ENCODE measurements at regions not wholly inside any gene's neighbourhood (a gene's known extent, or its start where the extent isn't known, plus 50 kb on each side); places are given as distances from the start of the nearest gene placed in this dataset.

- intact Hi-C loops (cut with DNase I) = no loop called here
- H3K27me3 ChIP-seq (ENCODE audit: control insufficient read depth, insufficient read depth, low read length) = no peaks in the 10 kb centered on the region
- FAIRE-seq = no peak
- H3K4me3 ChIP-seq (ENCODE audit: low read length in 3 of 3) = no peak overlapping the region
- DNase-seq = no peak
- TF ChIP-seq CTCF (IDR thresholded peaks at IDR 0.05; ENCODE audit: borderline replicate concordance, extremely low read depth, insufficient read depth) = no peak
- peaks cover 0 to 4% (median 0%) of the 10 kb centered on the region in 3 donors for H3K9me3 ChIP-seq (ENCODE audit: control insufficient read depth in 2 of 3, insufficient read depth in 1 of 3, low read length in 3 of 3)
- no peak overlapping the region for H3K27ac ChIP-seq (ENCODE audit: low read depth in 2 of 2, low read length in 2 of 2)
- no peaks in the 10 kb centered on the region for H3K4me1 ChIP-seq (ENCODE audit: control insufficient read depth in 2 of 3, insufficient read depth in 2 of 3, low read depth in 1 of 3, low read length in 3 of 3)
- no peak overlapping the region for H3K9ac ChIP-seq (ENCODE audit: low read length in 3 of 3)
- no peaks in the 10 kb centered on the region for H3K36me3 ChIP-seq (ENCODE audit: control insufficient read depth in 2 of 3, insufficient read depth in 3 of 3, low read length in 3 of 3)
These were observed 149.3 kb upstream of the TENM3 start for GRCh38 chr4:182093935-182094334.

- Histone ChIP-seq H3K4me3 (ENCODE audit: low read length in 3 of 3) (no peak overlapping the region), H3K27me3 (ENCODE audit: control insufficient read depth, insufficient read depth, low read length) (no peaks in the 10 kb centered on the region), H3K27ac (ENCODE audit: low read depth in 2 of 2, low read length in 2 of 2) (no peak overlapping the region), H3K9me3 (ENCODE audit: control insufficient read depth in 2 of 3, insufficient read depth in 1 of 3, low read length in 3 of 3) (peaks cover 0 to 4% (median 0%) of the 10 kb centered on the region in 3 donors), H3K4me1 (ENCODE audit: control insufficient read depth in 2 of 3, insufficient read depth in 2 of 3, low read depth in 1 of 3, low read length in 3 of 3) (no peaks in the 10 kb centered on the region), H3K36me3 (ENCODE audit: control insufficient read depth in 2 of 3, insufficient read depth in 3 of 3, low read length in 3 of 3) (no peaks in the 10 kb centered on the region), H3K9ac (ENCODE audit: low read length in 3 of 3) (no peak overlapping the region)
- no peak for TF ChIP-seq CTCF (IDR thresholded peaks at IDR 0.05; ENCODE audit: borderline replicate concordance, extremely low read depth, insufficient read depth)
- no peak for FAIRE-seq
- intact Hi-C loops (cut with DNase I) = no loop called here
- DNase-seq = no peak
These were observed 141.6 kb upstream of the TENM3 start for GRCh38 chr4:182101618-182102017.

- TF ChIP-seq CTCF (IDR thresholded peaks at IDR 0.05; ENCODE audit: borderline replicate concordance, extremely low read depth, insufficient read depth) = no peak
- DNase-seq = no peak
- H3K4me3 ChIP-seq (ENCODE audit: low read length in 3 of 3) = no peak overlapping the region
- no peak overlapping the region for H3K27ac ChIP-seq (ENCODE audit: low read depth in 2 of 2, low read length in 2 of 2)
- no peaks in the 10 kb centered on the region for H3K36me3 ChIP-seq (ENCODE audit: control insufficient read depth in 2 of 3, insufficient read depth in 3 of 3, low read length in 3 of 3)
- no peak overlapping the region for H3K9ac ChIP-seq (ENCODE audit: low read length in 3 of 3)
- intact Hi-C loops (cut with DNase I) = no loop called here
- H3K9me3 ChIP-seq (ENCODE audit: control insufficient read depth in 2 of 3, insufficient read depth in 1 of 3, low read length in 3 of 3) = peaks cover 0 to 4% (median 0%) of the 10 kb centered on the region in 3 donors
- no peaks in the 10 kb centered on the region for H3K27me3 ChIP-seq (ENCODE audit: control insufficient read depth, insufficient read depth, low read length)
- no peak for FAIRE-seq
- no peaks in the 10 kb centered on the region for H3K4me1 ChIP-seq (ENCODE audit: control insufficient read depth in 2 of 3, insufficient read depth in 2 of 3, low read depth in 1 of 3, low read length in 3 of 3)
These were observed 140.6 kb upstream of the TENM3 start for GRCh38 chr4:182102576-182102975.

GRCh38 chr4:182103614-182104319 is 139.4 kb upstream of the TENM3 start:
- intact Hi-C loops (cut with DNase I) = no loop called here
- no peaks in the 10 kb centered on the region for H3K36me3 ChIP-seq (ENCODE audit: control insufficient read depth in 2 of 3, insufficient read depth in 3 of 3, low read length in 3 of 3)

More at GRCh38 chr4:182103614-182104319, 139.4 kb upstream of the TENM3 start:
- Histone ChIP-seq H3K4me1 (ENCODE audit: control insufficient read depth in 2 of 3, insufficient read depth in 2 of 3, low read depth in 1 of 3, low read length in 3 of 3) (no peaks in the 10 kb centered on the region), H3K9me3 (ENCODE audit: control insufficient read depth in 2 of 3, insufficient read depth in 1 of 3, low read length in 3 of 3) (no peaks in the 10 kb centered on the region), H3K4me3 (ENCODE audit: low read length in 3 of 3) (no peak overlapping the region), H3K9ac (ENCODE audit: low read length in 3 of 3) (no peak overlapping the region), H3K27ac (ENCODE audit: low read depth in 2 of 2, low read length in 2 of 2) (no peak overlapping the region), H3K27me3 (ENCODE audit: control insufficient read depth, insufficient read depth, low read length) (no peaks in the 10 kb centered on the region)
- no peak for TF ChIP-seq CTCF (IDR thresholded peaks at IDR 0.05; ENCODE audit: borderline replicate concordance, extremely low read depth, insufficient read depth)
- DNase-seq (no peak), FAIRE-seq (no peak)

All from kidney (tissue), 13 donors.